ENCODE measurements at regions not wholly inside any gene's neighbourhood (a gene's known extent, or its start where the extent isn't known, plus 50 kb on each side); places are given as distances from the start of the nearest gene placed in this dataset.
A peak's percentile ranks its signal among the peaks of the same experiment; 100 is the strongest.

DNA sequence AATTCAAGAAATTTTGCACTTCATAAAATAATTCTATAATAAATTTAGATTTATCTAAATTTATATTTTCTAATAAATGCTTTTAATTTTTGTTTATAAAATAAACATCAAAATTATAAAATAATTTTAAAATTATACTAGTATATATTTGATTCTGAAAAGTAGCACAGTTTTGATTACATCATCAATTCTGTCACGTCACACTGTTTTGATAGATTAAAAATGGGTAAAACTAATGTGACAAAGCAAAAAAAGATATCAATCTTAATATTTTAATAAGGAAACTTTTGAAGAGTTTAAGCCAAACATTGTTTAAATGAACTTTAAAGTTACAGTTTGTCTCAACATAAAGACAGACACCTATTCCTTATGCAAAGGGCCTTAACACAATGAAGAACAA lies 1001.8 kb downstream of the KCNT2 start:
- TF ChIP-seq, protein P1, sequence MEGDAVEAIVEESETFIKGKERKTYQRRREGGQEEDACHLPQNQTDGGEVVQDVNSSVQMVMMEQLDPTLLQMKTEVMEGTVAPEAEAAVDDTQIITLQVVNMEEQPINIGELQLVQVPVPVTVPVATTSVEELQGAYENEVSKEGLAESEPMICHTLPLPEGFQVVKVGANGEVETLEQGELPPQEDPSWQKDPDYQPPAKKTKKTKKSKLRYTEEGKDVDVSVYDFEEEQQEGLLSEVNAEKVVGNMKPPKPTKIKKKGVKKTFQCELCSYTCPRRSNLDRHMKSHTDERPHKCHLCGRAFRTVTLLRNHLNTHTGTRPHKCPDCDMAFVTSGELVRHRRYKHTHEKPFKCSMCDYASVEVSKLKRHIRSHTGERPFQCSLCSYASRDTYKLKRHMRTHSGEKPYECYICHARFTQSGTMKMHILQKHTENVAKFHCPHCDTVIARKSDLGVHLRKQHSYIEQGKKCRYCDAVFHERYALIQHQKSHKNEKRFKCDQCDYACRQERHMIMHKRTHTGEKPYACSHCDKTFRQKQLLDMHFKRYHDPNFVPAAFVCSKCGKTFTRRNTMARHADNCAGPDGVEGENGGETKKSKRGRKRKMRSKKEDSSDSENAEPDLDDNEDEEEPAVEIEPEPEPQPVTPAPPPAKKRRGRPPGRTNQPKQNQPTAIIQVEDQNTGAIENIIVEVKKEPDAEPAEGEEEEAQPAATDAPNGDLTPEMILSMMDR (IDR thresholded peaks at IDR 0.05; ENCODE audit: control insufficient read depth, insufficient read depth, low read depth, low read length, missing control alignments), result no peak
- H3K4me3 ChIP-seq (ENCODE audit: control insufficient read depth, low read depth, low read length), result no peak overlapping the region
- DNase-seq (ENCODE audit: low read depth), result no peak

DNA sequence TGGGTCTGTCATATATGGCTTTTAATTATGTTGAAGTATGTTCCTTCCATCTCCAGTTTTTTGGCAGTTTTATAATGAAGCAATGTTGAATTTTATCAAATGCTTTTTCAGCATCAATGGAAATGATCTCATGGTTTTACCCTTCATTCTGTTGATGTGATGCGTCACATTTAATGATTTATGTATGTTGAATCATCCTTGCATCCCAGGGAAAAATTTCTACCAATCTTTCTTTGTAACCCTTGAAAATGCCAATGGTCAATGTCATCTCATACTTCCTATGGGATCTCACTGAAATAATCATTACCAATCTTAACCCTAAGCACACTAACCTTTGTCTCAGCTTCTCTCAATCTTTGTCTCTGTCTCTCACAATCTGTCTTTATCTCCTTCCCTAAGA lies 1004.0 kb downstream of the KCNT2 start:
- DNase-seq (ENCODE audit: low read depth), result peak; percentile 20
- no peak overlapping the region for H3K4me3 ChIP-seq (ENCODE audit: control insufficient read depth, low read depth, low read length)
- TF ChIP-seq, protein P1 (IDR thresholded peaks at IDR 0.05; ENCODE audit: control insufficient read depth, insufficient read depth, low read depth, low read length, missing control alignments), result no peak

DNA sequence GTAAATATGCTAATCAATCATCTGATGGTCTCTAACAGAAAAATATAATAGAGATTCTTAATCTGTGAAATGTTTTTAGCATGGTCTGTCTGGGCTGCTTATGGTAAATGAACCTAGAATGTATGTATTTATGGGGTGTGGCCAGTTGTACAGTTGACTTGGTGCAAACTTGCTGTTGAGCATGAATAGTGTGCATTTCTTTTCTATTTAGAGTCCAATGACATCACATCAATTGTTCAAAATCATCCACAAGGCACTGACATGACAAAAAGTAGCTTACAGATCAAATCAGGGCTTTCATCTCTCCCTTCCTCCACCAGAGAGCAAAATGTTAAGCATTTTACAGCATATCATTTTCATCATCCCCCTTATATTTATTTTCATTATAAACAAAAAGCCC lies 1010.3 kb downstream of the KCNT2 start:
- TF ChIP-seq, protein P1 (IDR thresholded peaks at IDR 0.05; ENCODE audit: control insufficient read depth, insufficient read depth, low read depth, low read length, missing control alignments), result no peak
- no peak for DNase-seq (ENCODE audit: low read depth)
- H3K4me3 ChIP-seq (ENCODE audit: control insufficient read depth, low read depth, low read length), result no peak overlapping the region

DNA sequence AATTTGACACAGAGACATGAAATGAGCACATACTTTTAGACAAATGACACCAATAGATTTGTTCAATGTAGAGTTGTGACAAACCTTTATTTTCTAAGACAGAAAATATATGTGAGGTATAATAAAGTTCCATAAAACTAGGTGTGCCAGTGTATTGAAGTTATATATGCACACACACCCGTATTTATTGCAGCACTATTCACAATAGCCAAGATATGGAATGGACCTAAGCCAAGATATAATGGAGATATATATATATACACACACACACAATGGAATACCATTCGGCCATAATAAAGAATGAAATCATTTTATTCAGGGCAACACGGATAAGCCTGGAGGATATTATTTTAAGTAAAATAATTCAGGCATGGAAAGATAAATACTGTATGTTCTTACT lies 1013.5 kb downstream of the KCNT2 start:
- H3K4me3 ChIP-seq (ENCODE audit: control insufficient read depth, low read depth, low read length), result no peak overlapping the region
- DNase-seq (ENCODE audit: low read depth), result no peak

DNA sequence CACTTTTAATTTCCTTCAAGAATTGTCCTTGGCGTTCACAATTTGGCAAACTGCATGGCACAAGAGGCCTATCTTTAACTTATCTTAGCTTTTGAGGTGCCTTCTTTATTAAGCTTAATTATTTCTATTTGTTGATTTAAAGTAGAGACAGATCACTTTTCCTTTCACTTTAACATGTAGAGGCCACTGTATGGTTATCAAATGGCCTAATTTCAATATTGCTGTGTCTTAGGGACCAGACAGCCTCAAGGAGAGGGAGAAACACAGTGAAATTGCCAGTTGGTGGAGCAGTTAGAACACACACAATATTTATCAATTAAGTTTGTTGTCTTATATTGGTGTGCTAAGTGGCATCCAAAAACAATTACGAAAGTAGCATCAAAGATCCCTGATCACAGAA lies 1013.9 kb downstream of the KCNT2 start:
- no peak overlapping the region for H3K4me3 ChIP-seq (ENCODE audit: control insufficient read depth, low read depth, low read length)
- DNase-seq (ENCODE audit: low read depth), result no peak
- TF ChIP-seq, protein P1 (IDR thresholded peaks at IDR 0.05; ENCODE audit: control insufficient read depth, insufficient read depth, low read depth, low read length, missing control alignments), result no peak

More for the DNA sequence above, 1013.5 kb downstream of the KCNT2 start:
- TF ChIP-seq, protein P1 (IDR thresholded peaks at IDR 0.05; ENCODE audit: control insufficient read depth, insufficient read depth, low read depth, low read length, missing control alignments), result no peak

DNA sequence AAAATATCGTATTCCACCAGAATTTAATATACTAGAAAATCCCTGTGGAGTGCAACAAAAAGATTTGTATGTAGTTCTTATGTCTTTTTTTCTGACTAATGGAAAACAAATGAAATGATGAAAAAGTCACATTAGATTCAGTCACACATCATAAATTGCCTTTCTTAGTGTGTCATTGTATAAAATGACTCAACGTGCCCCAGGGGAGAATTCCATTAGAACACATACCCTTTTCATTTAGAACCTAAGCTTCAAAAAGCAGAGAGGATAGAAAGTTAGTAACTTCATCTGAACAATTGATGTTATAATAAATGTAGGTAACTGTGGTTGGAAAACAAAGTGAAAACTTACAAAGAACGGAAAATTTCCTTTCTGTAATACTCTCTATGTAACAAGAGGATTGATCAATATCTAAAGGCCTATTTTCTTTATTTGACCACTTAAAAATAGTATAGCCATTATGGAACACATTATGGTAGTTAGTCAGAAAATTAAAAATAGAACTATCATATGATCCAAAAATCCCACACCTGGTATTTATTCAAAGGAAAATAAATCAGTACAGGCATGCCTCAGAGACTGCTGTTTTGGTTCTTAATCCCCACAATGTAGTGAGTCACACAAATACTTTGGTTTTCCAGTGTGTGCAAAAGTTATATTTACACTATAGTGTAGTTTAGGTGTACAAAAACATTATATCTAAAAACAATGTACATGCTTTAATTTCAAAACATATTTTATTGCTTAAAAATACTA lies 1016.1 kb downstream of the KCNT2 start:
- peak; percentile 73 for DNase-seq (ENCODE audit: low read depth)
- H3K4me3 ChIP-seq (ENCODE audit: control insufficient read depth, low read depth, low read length), result no peak overlapping the region
- TF ChIP-seq, protein P1 (IDR thresholded peaks at IDR 0.05; ENCODE audit: control insufficient read depth, insufficient read depth, low read depth, low read length, missing control alignments), result no peak

Measured in AG09309 (cell line).